ENCODE measurements at regions not wholly inside any gene's neighbourhood (a gene's known extent, or its start where the extent isn't known, plus 50 kb on each side); places are given as distances from the start of the nearest gene placed in this dataset.

DNA sequence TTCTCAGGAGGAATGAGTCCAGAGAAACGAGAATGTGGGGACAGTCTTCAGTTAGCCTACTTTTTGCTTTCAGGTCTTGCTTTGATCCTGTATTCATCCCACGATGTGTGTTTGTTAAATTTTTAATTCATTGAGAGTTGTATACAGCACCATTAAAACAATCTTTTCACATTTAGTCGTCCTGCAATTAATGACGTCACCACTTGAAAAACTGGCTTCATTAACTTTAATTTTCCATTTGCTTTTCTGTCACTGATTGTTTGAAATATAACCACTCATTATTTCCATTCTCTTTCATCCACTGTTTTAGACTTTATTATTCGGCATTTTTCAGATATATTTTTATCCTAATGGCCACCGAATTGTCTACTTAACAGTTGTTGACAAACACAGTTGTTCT lies 146.9 kb downstream of the TFEC start:
- TF ChIP-seq, protein P1, sequence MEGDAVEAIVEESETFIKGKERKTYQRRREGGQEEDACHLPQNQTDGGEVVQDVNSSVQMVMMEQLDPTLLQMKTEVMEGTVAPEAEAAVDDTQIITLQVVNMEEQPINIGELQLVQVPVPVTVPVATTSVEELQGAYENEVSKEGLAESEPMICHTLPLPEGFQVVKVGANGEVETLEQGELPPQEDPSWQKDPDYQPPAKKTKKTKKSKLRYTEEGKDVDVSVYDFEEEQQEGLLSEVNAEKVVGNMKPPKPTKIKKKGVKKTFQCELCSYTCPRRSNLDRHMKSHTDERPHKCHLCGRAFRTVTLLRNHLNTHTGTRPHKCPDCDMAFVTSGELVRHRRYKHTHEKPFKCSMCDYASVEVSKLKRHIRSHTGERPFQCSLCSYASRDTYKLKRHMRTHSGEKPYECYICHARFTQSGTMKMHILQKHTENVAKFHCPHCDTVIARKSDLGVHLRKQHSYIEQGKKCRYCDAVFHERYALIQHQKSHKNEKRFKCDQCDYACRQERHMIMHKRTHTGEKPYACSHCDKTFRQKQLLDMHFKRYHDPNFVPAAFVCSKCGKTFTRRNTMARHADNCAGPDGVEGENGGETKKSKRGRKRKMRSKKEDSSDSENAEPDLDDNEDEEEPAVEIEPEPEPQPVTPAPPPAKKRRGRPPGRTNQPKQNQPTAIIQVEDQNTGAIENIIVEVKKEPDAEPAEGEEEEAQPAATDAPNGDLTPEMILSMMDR (conservative IDR thresholded peaks at IDR 0.05; ENCODE audit: low read depth, low read length), result no peak
- DNase-seq (ENCODE audit: low read depth), result no peak
- no peak overlapping the region for H3K4me3 ChIP-seq (ENCODE audit: low read depth, low read length)

DNA sequence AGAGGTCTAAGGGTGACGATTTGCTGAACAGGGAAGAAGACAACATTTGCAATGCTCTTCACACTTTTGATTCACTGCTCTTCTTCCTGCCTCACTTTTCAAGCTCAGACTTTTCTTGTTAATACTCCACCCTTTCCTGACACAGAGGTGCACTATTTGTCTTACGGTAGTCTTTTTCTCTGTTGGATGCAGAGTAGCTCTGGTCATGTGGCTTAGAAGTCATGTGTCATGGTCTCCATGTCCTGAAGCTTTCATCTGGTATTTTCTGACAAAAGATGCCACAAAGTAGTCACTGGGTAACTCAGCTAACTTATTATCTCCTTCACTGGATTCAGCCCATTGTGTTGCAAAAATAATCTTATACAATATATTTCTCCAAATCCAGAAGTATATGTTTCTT lies 149.1 kb downstream of the TFEC start:
- TF ChIP-seq, protein P1 (conservative IDR thresholded peaks at IDR 0.05; ENCODE audit: low read depth, low read length), result no peak
- DNase-seq (ENCODE audit: low read depth), result no peak
- no peak overlapping the region for H3K4me3 ChIP-seq (ENCODE audit: low read depth, low read length)

DNA sequence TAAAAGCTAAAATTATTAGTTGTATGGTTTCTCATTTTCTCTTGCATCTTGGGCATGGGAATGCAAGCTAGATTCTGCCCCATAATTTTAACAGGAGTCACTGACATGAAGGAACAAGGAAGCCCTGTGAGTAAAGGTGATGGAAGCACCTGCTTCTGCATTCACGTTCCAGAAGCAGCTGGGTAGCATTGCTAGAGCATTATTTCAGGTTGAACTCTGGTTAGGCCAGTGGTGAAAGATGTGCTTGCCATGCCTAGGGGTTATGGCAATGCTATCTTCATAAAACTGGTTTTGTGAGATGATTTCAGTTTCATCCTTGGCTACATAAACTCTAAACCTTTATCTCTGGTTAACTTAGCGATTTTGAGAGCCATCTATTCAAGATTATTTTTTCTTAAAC lies 151.4 kb downstream of the TFEC start:
- TF ChIP-seq, protein P1 (conservative IDR thresholded peaks at IDR 0.05; ENCODE audit: low read depth, low read length), result no peak
- H3K4me3 ChIP-seq (ENCODE audit: low read depth, low read length), result no peak overlapping the region
- no peak for DNase-seq (ENCODE audit: low read depth)

DNA sequence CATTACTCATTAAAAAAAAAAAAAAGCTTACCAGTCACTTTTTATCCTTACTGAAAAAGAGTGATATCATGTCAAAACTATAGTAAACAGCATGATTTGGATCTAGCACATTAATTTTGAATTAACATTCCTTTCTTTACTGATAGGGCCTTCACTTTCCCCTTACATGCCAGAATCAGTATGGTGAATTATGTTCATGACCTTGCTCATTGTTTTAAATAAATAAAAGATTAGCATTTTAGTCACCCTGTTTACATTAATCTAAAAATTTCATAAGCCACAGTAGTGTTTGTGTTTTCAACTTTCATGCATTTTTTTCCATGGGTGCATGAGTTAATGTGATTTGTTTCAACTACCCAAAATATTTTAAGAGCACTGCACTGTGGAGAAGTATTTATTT lies 160.8 kb downstream of the TFEC start:
- no peak overlapping the region for H3K4me3 ChIP-seq (ENCODE audit: low read depth, low read length)
- DNase-seq (ENCODE audit: low read depth), result no peak
- TF ChIP-seq, protein P1 (conservative IDR thresholded peaks at IDR 0.05; ENCODE audit: low read depth, low read length), result no peak

DNA sequence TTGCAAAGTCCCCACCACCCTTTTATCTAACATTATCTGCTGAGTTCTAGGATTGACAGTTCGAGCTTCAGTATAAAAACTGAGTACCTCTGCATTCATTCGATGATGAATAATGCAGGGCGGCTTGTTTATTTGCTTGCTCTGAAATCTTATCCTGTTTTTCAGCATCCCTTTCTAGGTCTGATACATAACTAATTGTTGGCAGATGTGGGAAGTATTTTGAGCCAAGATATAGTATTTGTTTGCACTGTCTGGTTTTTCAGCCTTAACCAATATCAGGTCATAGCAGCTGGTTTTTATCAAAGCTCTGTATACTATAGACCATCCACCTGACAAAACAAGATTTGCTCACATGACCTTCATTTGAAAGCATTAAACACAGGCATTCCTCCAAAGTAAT lies 161.4 kb downstream of the TFEC start:
- TF ChIP-seq, protein P1 (conservative IDR thresholded peaks at IDR 0.05; ENCODE audit: low read depth, low read length), result no peak
- no peak overlapping the region for H3K4me3 ChIP-seq (ENCODE audit: low read depth, low read length)
- peak; percentile 13 for DNase-seq (ENCODE audit: low read depth)

DNA sequence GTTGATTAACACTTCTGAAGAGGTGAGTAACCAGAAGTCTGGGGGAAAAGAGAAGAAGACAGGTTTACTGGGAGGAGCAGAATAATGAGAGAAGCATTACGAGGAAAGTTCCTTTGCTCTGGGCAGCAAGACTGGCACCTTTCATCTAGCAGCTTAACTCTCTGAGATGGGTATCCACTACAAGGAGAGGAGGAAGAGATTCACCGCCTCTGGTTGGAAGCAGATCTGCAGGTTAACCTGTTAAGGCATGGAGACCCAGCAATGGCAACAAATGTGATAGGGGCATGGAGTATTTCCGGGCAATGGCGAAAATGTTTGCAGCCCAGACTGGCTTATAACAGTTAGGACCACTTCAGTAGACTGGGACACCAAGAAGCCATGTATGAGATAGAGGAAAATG lies 162.2 kb downstream of the TFEC start:
- TF ChIP-seq, protein P1 (conservative IDR thresholded peaks at IDR 0.05; ENCODE audit: low read depth, low read length), result no peak
- no peak for DNase-seq (ENCODE audit: low read depth)
- H3K4me3 ChIP-seq (ENCODE audit: low read depth, low read length), result no peak overlapping the region

DNA sequence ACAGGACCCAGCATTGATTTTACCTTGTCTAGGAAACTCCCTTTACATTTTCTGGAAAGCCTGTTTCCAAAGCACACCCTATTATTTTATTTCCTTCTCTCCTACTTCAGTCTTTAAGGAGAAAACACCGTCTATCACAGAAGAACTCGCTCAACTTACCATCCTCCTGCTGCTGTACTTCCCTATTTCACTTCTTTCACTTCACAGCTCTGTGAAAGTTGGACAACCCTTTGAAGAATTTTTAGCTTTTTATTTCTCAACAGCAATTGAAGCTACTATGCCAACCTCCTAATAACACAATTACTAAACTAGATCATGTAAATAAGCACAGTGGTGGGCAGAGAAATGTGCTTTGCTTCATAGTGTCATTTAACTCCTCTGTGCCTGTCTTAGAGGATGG lies 166.5 kb downstream of the TFEC start:
- TF ChIP-seq, protein P1 (conservative IDR thresholded peaks at IDR 0.05; ENCODE audit: low read depth, low read length), result no peak
- H3K4me3 ChIP-seq (ENCODE audit: low read depth, low read length), result no peak overlapping the region
- no peak for DNase-seq (ENCODE audit: low read depth)

All from choroid plexus epithelial cell (primary cell).